H1 (cell line): ENCODE measurements at regions not wholly inside any gene's neighbourhood (a gene's known extent, or its start where the extent isn't known, plus 50 kb on each side); places are given as distances from the start of the nearest gene placed in this dataset.

Experiments
- HDAC2 ChIP-seq, 2 experiments: fragments of 300-600 bp in 1 of 2; sonication (generic) in 1 of 2; IDR thresholded peaks; 2 replicates each; pipeline ENCODE4 v1.6.1; 2011 to 2012; ENCODE audit warnings: low read depth in 2 of 2, low read length in 2 of 2, mild to moderate bottlenecking in 2 of 2, moderate library complexity in 2 of 2, borderline replicate concordance in 1 of 2, inconsistent platforms in 1 of 2
- NRF1 ChIP-seq: IDR thresholded peaks from 2 replicates; pipeline ENCODE4 v1.6.1; 2011; ENCODE audit warnings: mild to moderate bottlenecking, low read depth, low read length, improper control_type of control experiment
- SAP30 ChIP-seq: fragments of 300-600 bp; sonication (generic); IDR thresholded peaks from 2 replicates; pipeline ENCODE4 v1.7.1; 2012; ENCODE audit warnings: low read length, moderate library complexity, mild to moderate bottlenecking, inconsistent platforms; ENCODE audit not compliant: insufficient read depth, insufficient replicate concordance

- no peak for TF ChIP-seq HDAC2 (IDR thresholded peaks at IDR 0.05; ENCODE audit: borderline replicate concordance in 1 of 2, low read depth in 2 of 2, low read length in 2 of 2)
- TF ChIP-seq NRF1 = no peak
- TF ChIP-seq SAP30 = no peak
These were observed 180.6 kb upstream of the GRIA4 start (continued) for GRCh38 chr11:105429096-105429910.
